Temporal lobe (tissue), 1 donor: ENCODE measurements at regions not wholly inside any gene's neighbourhood (a gene's known extent, or its start where the extent isn't known, plus 50 kb on each side); places are given as distances from the start of the nearest gene placed in this dataset. TPM values are rescaled to one million over a fixed set of nuclear protein-coding genes. Genes with fewer than 3 reads are reported as not detected.

ENCODE experiments used
- small RNA-seq: library from RNA; depleted of rRNA; stranded (forward); fragments of <200 nt; gene quantifications from one replicate; pipeline ENCODE3, GENCODE V24; 2014; ENCODE audit warnings: low replicate concordance

Small RNAs in the stretch of these regions (small RNA-seq; reads per million reads assigned to genes)
- gene AC007923.3 (not detected), gene RNU6-1134P (not detected)
